LNCAP (cell line): ENCODE measurements at regions not wholly inside any gene's neighbourhood (a gene's known extent, or its start where the extent isn't known, plus 50 kb on each side); places are given as distances from the start of the nearest gene placed in this dataset.

Source experiments
- CTCF ChIP-seq: fragments of 450-650 bp; IDR thresholded peaks from 2 replicates; pipeline ENCODE4 v1.5.1; 2017; ENCODE audit warnings: mild to moderate bottlenecking

- no peak for TF ChIP-seq CTCF
Observed at GRCh38 chr14:43042408-43042807, 1435.7 kb downstream of the LRFN5 start.

- TF ChIP-seq CTCF, result no peak
Observed at GRCh38 chr14:43041976-43042375, 1435.3 kb downstream of the LRFN5 start.

- no peak for TF ChIP-seq CTCF
Observed at GRCh38 chr14:43041207-43041606, 1434.5 kb downstream of the LRFN5 start.

GRCh38 chr14:43039881-43040280, 1433.2 kb downstream of the LRFN5 start:
- no peak for TF ChIP-seq CTCF

- TF ChIP-seq CTCF, result no peak
Observed at GRCh38 chr14:43031598-43031997, 1424.9 kb downstream of the LRFN5 start.

- TF ChIP-seq CTCF, result no peak
Observed at GRCh38 chr14:43022094-43022800, 1415.6 kb downstream of the LRFN5 start.

- TF ChIP-seq CTCF, result no peak
Observed at GRCh38 chr14:43019826-43020225, 1413.2 kb downstream of the LRFN5 start.

GRCh38 chr14:43014338-43014737, 1407.7 kb downstream of the LRFN5 start:
- TF ChIP-seq CTCF, result no peak
